ENCODE measurements at regions not wholly inside any gene's neighbourhood (a gene's known extent, or its start where the extent isn't known, plus 50 kb on each side); places are given as distances from the start of the nearest gene placed in this dataset.

- no peaks in the 10 kb centered on the region for H3K4me1 ChIP-seq (ENCODE audit: low read length)
- DNase-seq = no peak
- no peak overlapping the region for H2AFZ ChIP-seq (ENCODE audit: low read length)
- H3K9me3 ChIP-seq (replicated peaks; ENCODE audit: insufficient read depth, low read length) = no peaks in the 10 kb centered on the region
- no peaks in the 10 kb centered on the region for H3K27me3 ChIP-seq (replicated peaks; ENCODE audit: insufficient read depth, low read length)
- TF ChIP-seq EZH2phosphoT487 (IDR thresholded peaks at IDR 0.05; ENCODE audit: low read length) = no peak
- TF ChIP-seq CTCF (IDR thresholded peaks at IDR 0.05; ENCODE audit: low read length) = no peak
- TF ChIP-seq EZH2 (optimal IDR thresholded peaks at IDR 0.05; ENCODE audit: low read depth, low read length) = no peak
- H3K9me2 ChIP-seq (replicated peaks; ENCODE audit: insufficient read depth, low read length) = 0 out of 2 replicates have a peak, but pooled peaks cover 5% of the 10 kb centered on the region
- no peak overlapping the region for H3K9ac ChIP-seq (ENCODE audit: low read length)
- H3K36me3 ChIP-seq (replicated peaks; ENCODE audit: insufficient read depth, low read length) = no peaks in the 10 kb centered on the region
- no peaks in the 10 kb centered on the region for H3K79me2 ChIP-seq (ENCODE audit: low read length)
- no peaks in the 10 kb centered on the region for H3F3A ChIP-seq (ENCODE audit: insufficient read depth, low read length)
- no peaks in the 10 kb centered on the region for H4K20me1 ChIP-seq (ENCODE audit: insufficient read depth, low read length)
- no peak overlapping the region for H3K4me2 ChIP-seq (ENCODE audit: low read depth, low read length)
- no peak overlapping the region for H3K27ac ChIP-seq (ENCODE audit: low read length)
- H3K4me3 ChIP-seq (ENCODE audit: low read length) = no peak overlapping the region
These were observed 139.5 kb downstream of the KIF18A start for GRCh38 chr11:27968461-27968860.

DNA sequence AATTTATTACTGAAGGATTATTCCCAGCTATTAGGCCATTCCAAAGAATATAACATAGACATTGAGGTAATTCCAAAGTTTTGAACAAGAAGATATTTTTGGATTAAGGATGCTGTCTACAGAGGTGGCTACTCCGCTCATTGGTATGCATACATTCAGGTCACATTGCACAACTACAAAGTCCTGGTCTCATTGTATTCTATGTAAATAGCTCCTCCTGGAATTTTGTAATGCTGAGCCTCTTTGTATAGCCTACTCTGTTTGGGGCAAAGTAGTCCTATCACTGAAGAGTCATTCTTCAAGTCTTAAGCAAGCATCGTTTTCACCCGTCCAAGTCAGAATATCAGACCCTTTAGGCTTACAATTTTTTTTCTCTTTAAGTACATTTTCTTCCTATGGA is 142.4 kb downstream of the KIF18A start:
- Histone ChIP-seq H3K27ac (ENCODE audit: low read length) (no peak overlapping the region), H3K4me2 (ENCODE audit: low read depth, low read length) (no peak overlapping the region), H4K20me1 (ENCODE audit: insufficient read depth, low read length) (no peaks in the 10 kb centered on the region), H3K9me3 (replicated peaks; ENCODE audit: insufficient read depth, low read length) (no peaks in the 10 kb centered on the region), H3K79me2 (ENCODE audit: low read length) (no peaks in the 10 kb centered on the region), H3K27me3 (replicated peaks; ENCODE audit: insufficient read depth, low read length) (no peaks in the 10 kb centered on the region), H3K9ac (ENCODE audit: low read length) (no peak overlapping the region), H3F3A (ENCODE audit: insufficient read depth, low read length) (no peaks in the 10 kb centered on the region), H3K9me2 (replicated peaks; ENCODE audit: insufficient read depth, low read length) (0 out of 2 replicates have a peak, but pooled peaks cover 5% of the 10 kb centered on the region), H3K4me1 (ENCODE audit: low read length) (no peaks in the 10 kb centered on the region), H3K36me3 (replicated peaks; ENCODE audit: insufficient read depth, low read length) (no peaks in the 10 kb centered on the region), H3K4me3 (ENCODE audit: low read length) (no peak overlapping the region), H2AFZ (ENCODE audit: low read length) (no peak overlapping the region)
- no peak for DNase-seq
- no peak for TF ChIP-seq CTCF (IDR thresholded peaks at IDR 0.05; ENCODE audit: low read length)
- no peak for TF ChIP-seq EZH2 (optimal IDR thresholded peaks at IDR 0.05; ENCODE audit: low read depth, low read length)
- no peak for TF ChIP-seq EZH2phosphoT487 (IDR thresholded peaks at IDR 0.05; ENCODE audit: low read length)

- no peaks in the 10 kb centered on the region for H3F3A ChIP-seq (ENCODE audit: insufficient read depth, low read length)
- H3K36me3 ChIP-seq (replicated peaks; ENCODE audit: insufficient read depth, low read length) = no peaks in the 10 kb centered on the region
- H4K20me1 ChIP-seq (ENCODE audit: insufficient read depth, low read length) = no peaks in the 10 kb centered on the region
- no peaks in the 10 kb centered on the region for H3K4me1 ChIP-seq (ENCODE audit: low read length)
- H3K9ac ChIP-seq (ENCODE audit: low read length) = no peak overlapping the region
- no peak overlapping the region for H2AFZ ChIP-seq (ENCODE audit: low read length)
- H3K4me2 ChIP-seq (ENCODE audit: low read depth, low read length) = no peak overlapping the region
- no peaks in the 10 kb centered on the region for H3K27me3 ChIP-seq (replicated peaks; ENCODE audit: insufficient read depth, low read length)
- no peak for TF ChIP-seq EZH2 (optimal IDR thresholded peaks at IDR 0.05; ENCODE audit: low read depth, low read length)
- TF ChIP-seq EZH2phosphoT487 (IDR thresholded peaks at IDR 0.05; ENCODE audit: low read length) = no peak
- TF ChIP-seq CTCF (IDR thresholded peaks at IDR 0.05; ENCODE audit: low read length) = no peak
- H3K4me3 ChIP-seq (ENCODE audit: low read length) = no peak overlapping the region
- no peak for DNase-seq
- no peaks in the 10 kb centered on the region for H3K9me3 ChIP-seq (replicated peaks; ENCODE audit: insufficient read depth, low read length)
- H3K79me2 ChIP-seq (ENCODE audit: low read length) = no peaks in the 10 kb centered on the region
- no peak overlapping the region for H3K27ac ChIP-seq (ENCODE audit: low read length)
- 0 out of 2 replicates have a peak, but pooled peaks cover 5% of the 10 kb centered on the region for H3K9me2 ChIP-seq (replicated peaks; ENCODE audit: insufficient read depth, low read length)
These were observed 144.6 kb downstream of the KIF18A start for GRCh38 chr11:27963370-27963769.

Data from MM.1S (cell line).